Left cardiac atrium (tissue), 4 donors: ENCODE measurements at regions not wholly inside any gene's neighbourhood (a gene's known extent, or its start where the extent isn't known, plus 50 kb on each side); places are given as distances from the start of the nearest gene placed in this dataset.
A peak's percentile ranks its signal among the peaks of the same experiment; 100 is the strongest.

Experiments
- ATAC-seq, 2 donors: fragments of 200-7000 bp; cut with Tn5 transposase; one replicate each; pipeline ENCODE4 v1.9.1; 2020; ENCODE audit warnings: mild to moderate bottlenecking in 2 of 2, moderate library complexity in 2 of 2
- DNase-seq: peaks from one replicate; pipeline ENCODE4 v3.0.0-alpha.2; 2020
- intact Hi-C, 2 donors: fragments of 100-400 bp; cut with DNase I; formaldehyde crosslinking; loops; one replicate each; pipeline versions ENCODE4 v1.14.1 to v1.15.1; 2022 to 2023
- microRNA-seq, 2 donors: library from miRNA; unstranded; fragments of <30 nt; microRNA quantifications; one replicate each; pipeline ENCODE4 v1.2.0, GENCODE V29; 2020
- donor health status: DM: no; HTN: yes; CAD: no.
- donor health status: DM: no; HTN: yes; CAD: no; lungs with severe emphysema.
- donor health status: DM: yes; HTN: yes; CAD: no.
- donor health status: Dilated cardiomyopathy.

- intact Hi-C loops, result no loop called here
- peak in 1 of 2 donors; percentile 6 for ATAC-seq
Observed at GRCh38 chr5:82334085-82334692, 56.0 kb upstream of the RPS23 start.

GRCh38 chr5:82332886-82333615, 54.9 kb upstream of the RPS23 start:
- DNase-seq (no peak), ATAC-seq (peak in 1 of 2 donors; percentile 49)
- intact Hi-C loops, result no loop called here

More at GRCh38 chr5:82334085-82334692, 56.0 kb upstream of the RPS23 start:
- no peak for DNase-seq

GRCh38 chr5:82332064-82332855, 54.1 kb upstream of the RPS23 start:
- DNase-seq (no peak), ATAC-seq (no peak)
- intact Hi-C loops, result no loop called here

- ATAC-seq, result no peak
- no peak for DNase-seq
- intact Hi-C loops, result no loop called here
Observed at GRCh38 chr5:82331557-82331956, 53.4 kb upstream of the RPS23 start.

- no peak for ATAC-seq
- no peak for DNase-seq
- intact Hi-C loops, result no loop called here
Observed at GRCh38 chr5:82330530-82331270, 52.5 kb upstream of the RPS23 start.

GRCh38 chr5:82329393-82329792, 51.2 kb upstream of the RPS23 start:
- intact Hi-C loops, result no loop called here
- no peak for DNase-seq

More at GRCh38 chr5:82329393-82329792, 51.2 kb upstream of the RPS23 start:
- ATAC-seq, result no peak

Small RNAs in the stretch of these regions (microRNA-seq; reads per million reads assigned to microRNA genes)
- 0 reads per million in 2 donors for gene MIR3977
